Retina (tissue), 1 donor: ENCODE measurements at regions not wholly inside any gene's neighbourhood (a gene's known extent, or its start where the extent isn't known, plus 50 kb on each side); places are given as distances from the start of the nearest gene placed in this dataset.
"Not testable (repeated sequence)": the region's sequence is repeated elsewhere in the genome, so short reads cannot be mapped to it uniquely, and the experiment has no call there.

Experiments
- DNase-seq: peaks from one replicate; pipeline ENCODE4 v3.0.0-alpha.2; 2016

DNA sequence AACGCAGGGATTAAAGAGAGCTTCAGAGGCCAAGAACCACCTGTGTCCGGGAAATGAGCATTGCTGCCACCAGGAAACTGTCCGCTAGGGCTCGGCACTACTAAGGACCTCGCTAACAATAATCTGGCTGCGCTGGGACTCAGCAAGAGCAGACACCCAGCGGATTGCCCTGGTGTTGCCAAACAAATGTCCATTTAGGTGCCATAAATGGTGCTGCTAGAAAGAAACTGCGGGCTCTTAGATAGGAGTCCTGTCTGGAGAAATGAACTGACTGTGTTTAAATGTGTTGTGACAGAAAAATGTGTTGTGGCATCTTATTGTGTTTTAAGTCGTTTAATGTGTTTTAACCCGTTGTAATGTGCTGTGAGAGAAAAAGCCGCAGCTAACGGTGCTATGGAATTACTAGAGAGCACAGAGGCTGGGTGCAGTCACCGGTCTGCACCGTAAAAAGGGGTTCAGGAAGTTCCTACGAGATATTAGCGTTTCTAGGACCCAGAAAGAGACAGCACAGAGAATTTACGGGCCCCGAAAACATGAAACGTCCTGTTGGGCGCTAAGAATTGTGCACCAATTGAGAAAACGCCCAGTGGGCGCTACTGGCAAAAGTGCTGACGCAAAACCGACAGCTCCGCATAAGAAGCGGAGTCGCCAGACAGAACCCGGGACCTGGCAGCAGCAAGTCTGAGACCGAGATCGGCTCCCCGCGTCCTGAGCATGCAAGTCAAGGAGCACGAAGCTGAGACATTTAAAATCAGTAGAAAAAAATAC is 90.6 kb downstream of the ANXA2R start:
- peak; percentile 85 for DNase-seq

DNA sequence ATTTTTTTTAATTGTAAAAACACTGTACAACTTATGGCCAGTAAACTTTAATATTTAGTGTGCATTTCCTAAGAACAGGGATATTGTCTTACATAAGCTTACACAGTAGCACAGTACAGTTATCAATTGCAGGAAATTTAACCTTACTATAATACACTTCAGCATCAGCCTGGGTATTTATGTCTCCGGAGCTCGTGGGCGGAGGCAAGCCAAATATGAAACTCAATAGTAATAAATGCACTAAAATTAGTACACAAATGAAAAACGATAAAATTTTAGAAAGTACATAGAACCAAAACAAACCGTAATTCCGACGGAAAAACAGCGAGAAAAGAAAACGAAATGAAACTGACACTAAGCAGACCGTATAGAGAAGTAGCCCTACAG is 91.2 kb downstream of the ANXA2R start:
- DNase-seq = no peak

DNA sequence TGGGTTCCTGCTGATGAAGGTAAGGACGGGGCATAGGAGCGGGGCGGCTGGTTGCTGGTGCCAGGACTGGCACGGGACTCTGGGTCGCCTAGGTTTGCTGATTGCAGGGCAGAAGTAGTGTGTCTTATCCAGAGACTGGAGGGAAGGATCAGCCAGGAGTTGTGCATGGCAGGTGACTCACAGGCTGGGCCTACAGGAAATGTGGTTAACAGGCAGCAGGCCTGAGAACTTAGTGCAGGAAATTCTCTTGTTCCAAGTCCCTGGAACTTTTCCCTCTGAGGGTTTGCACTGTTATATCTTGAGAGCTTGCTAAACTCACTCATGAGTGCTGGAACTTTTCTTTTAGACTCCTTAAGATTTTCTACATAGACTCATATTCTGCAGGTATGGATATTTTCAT is 95.1 kb downstream of the ANXA2R start:
- no peak for DNase-seq

GRCh38 chr5:42943931-42944631 is 96.0 kb downstream of the ANXA2R start:
- DNase-seq = peak; percentile 78

DNA sequence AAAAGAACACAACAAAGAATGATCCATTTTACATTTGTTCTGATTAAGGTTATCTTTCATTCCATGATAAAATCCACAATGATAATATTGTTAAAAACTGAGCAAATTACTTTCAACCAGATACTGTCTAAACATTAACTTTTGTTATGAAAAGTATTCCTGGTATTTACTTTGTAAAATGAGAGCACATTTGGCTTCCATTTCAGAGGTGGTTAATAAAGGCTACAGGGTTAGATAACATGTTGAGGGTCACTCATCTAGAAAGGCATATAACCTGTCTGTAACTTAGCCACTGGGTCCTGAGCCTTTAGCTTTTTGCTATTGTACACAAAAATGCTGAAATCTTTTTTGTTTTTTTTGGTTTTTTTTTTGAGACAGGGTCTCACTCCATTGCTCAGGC is 99.3 kb downstream of the ANXA2R start:
- DNase-seq = no peak

- not testable (repeated sequence) for DNase-seq
Measured at GRCh38 chr5:42932011-42932410, 108.1 kb downstream of the ANXA2R start.

- not testable (repeated sequence) for DNase-seq
Measured at GRCh38 chr5:42931451-42931850, 108.7 kb downstream of the ANXA2R start.

DNA sequence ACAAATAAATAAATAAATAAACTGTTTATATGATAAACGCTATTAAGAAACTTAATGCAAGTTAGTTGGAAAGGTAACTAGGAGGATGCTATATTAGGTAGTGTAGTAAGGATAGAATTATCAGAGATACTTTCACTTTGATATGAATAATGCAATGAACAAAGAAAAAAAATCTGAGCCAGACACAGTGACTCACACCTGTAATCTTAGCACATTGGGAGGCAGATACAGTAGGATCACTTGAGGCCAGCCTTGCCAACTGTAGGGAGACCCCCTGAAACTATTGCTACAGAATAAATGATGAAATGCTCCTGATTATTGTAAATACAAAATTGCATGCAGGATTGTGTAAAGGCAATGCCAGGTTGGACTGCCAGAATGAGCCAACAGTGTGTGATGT is 109.2 kb downstream of the ANXA2R start:
- DNase-seq = no peak

DNA sequence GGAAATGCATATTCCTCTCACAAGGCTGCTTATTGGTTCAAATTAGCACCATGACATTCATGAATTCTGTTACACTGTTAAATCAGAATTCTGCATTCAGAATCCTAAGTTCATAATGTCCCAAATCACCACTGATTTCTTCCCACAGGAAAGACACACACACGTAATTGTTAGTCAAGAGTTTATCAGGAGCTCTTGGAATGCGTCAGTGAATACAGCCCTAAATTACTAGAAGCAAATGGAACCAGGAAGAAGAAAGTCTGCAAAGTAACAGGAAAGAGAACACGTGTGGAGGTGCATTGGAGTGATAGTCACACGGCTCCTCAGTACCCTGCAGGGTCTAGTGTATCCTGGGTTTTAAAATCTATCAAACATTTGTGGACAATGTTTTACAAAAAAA is 110.2 kb downstream of the ANXA2R start:
- DNase-seq = no peak

DNA sequence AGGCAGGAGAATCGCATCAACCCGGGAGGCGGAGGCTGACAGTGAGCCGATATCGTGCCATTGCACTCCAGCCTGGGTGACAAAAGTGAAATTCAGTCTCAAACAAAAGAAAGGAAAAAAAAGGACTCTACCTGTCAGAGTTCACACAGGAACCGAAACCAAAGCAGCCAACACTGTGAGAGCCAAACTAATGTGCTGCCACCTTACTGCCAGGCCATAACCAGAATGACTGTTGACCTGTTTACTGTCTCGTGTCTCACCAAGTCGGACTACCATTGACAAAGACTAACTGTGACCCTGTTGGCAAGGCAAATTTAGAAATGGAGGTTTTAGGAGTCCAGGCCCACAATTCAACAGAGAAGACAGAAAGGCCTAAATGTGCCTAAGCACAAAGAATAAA is 112.4 kb downstream of the ANXA2R start:
- DNase-seq = no peak

- no peak for DNase-seq
Measured at GRCh38 chr5:42924686-42925085, 113.0 kb upstream of the SELENOP start.

GRCh38 chr5:42924226-42924625 is 112.5 kb upstream of the SELENOP start:
- no peak for DNase-seq

- no peak for DNase-seq
Measured at GRCh38 chr5:42923710-42924109, 112.0 kb upstream of the SELENOP start.

- no peak for DNase-seq
Measured at GRCh38 chr5:42919600-42919999, 107.9 kb upstream of the SELENOP start.

DNA sequence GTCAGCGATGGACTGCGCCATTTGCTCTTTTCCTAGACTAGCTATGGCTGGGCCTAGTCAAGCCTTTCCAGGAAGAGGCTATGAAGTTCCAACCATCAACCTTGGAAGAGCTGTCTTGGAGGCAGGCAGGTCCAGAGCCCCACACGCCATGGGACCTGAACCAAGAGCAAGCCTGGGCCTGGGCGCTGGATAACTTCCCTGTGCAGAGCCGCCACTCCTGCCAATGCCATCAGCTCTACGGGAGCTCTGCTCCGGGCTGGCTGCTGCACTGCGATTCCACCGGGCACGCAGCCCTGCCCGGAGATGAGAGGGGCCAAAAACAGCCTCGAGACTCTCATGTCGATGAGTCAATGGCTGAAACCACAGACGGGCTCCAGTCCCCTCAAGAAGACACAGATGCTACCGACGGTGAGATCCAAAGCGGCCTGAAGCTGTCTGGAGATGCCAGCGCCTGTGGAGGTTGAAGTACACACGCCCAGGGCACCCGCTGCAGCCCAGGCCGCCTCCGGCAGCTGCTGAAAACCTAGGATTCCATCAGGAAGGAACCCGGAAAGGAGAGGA is 103.7 kb upstream of the SELENOP start:
- no peak for DNase-seq

DNA sequence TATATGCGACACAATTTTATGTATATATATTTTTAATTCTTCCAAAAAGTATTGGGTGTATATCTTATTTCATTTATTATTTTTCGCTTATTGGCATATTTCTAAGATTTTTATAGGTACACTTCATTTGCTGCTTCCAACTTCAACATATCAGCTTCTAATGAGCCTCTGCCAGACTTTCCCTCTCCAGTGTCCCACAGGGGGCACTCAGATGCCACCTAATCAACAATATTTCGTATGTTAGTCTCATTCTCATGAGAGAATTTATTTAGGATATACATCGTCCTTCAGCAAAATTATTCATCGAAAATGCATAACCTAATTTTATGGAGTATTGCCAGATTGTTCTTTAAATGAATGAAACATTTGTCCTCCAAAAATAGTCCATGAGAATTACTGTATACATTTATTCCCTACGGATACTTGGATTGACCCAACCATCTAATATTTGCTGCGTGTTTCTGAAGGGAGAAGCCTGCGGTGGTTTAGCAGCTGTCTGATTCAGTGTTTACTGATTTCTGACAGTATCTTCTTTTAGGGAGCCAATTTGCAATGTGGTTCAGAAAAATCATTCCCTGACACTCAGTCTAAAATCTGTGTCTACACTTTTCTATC is 100.6 kb upstream of the SELENOP start:
- DNase-seq = no peak

DNA sequence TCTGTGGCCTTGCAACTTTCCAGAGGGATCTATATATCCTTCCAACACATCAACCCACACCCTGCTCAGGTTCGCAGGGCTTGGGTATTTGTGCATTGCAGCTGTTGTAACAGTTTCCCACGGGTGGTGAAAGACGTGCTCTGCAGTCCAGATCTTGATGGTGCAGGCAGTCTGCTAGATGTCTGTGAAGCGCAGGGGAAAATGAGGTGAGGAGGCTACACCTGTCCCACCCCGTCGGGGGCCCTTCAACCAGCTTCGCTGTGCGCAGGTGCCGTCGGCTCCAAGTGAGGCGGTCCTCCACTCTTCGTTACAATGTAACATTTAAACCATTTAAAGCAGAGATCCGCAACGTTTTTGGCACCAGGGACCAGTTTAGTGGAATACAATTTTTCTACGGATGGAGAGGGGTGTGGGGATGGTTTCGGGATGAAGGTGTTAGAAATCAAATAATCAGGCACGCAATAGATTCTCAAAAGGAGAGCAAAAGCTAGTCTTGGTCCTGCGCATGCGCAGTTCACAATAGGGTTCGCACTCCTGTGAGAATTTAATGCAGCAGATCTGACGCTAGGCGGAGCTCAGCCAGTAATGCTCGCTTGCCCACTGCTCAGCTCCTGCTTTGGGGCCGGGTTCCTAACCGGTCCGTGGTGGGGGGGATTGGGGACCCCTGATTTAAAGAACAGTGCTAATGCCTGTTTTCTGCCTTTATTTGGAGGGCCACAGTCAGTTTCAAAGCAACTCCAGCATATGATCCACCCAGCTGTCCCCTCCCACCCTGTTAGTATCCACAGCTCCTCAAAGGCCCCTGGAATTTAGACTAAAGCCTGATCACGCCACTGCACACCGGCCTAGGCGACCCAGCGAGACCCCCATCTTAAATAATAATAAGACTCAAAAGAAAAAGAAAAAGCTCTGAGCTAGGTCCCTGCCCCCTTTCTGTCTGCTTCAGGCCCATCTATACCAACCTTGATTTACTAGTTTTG is 97.1 kb upstream of the SELENOP start:
- DNase-seq = peak; percentile 87

GRCh38 chr5:42908086-42908485 is 96.4 kb upstream of the SELENOP start:
- no peak for DNase-seq

DNA sequence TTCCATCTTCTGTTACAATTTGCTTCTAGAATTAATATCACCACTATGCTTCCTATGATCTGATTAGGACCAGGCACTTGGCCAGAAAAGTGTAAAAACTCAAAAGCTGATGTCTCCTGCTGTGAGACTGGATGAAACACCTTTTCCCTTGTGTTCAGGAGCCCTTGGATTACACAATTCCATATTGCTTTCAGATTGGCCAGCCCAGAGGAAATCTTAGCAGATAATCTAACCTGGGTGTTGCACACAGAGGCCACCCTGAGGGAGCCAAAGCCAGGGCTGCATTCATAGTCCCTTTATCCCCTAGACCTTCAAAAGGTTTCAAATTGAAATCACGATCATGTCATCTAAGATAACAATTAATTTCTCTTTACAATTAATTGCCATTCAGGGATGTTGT is 94.1 kb upstream of the SELENOP start:
- DNase-seq = no peak

DNA sequence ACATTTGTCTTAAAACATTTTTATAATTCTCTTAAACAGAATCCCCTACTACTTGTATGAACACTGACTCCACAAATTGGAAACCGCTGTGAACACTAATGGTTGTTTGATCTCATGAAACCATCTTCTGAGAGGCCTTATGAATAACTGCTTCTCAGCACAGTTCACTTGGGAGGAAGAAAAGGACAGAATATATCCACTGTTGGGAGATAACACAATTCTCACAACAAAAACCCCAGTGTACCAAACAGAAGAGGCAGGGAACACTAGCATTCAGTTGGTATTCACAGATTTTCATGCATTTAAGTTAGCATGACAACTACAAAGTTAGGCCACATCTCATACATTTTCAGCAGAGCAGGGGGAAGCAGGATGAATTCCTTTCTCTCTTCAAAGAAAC is 89.0 kb upstream of the SELENOP start:
- DNase-seq = no peak

GRCh38 chr5:42898760-42899159 is 87.1 kb upstream of the SELENOP start:
- no peak for DNase-seq

DNA sequence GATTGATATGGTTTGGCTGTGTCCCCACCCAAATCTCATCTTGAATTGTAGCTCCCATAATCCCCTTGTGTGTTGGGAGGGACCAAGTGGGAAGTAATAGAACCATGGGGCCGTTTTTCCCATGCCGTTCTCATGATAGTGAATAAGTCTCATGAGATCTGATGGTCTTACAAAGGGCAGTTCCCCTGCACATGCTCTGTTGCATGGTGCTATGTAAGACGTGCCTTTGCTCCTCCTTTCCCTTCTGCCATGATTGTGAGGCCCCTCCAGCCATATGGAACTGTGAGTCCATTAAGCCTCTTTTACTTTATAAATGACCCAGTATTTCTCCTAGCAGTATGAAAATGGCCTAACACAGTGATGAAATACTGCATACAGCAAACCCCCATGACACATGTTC is 84.8 kb upstream of the SELENOP start:
- DNase-seq = no peak

GRCh38 chr5:42894057-42894456 is 82.4 kb upstream of the SELENOP start:
- no peak for DNase-seq
